GM12891 (cell line): ENCODE measurements at regions not wholly inside any gene's neighbourhood (a gene's known extent, or its start where the extent isn't known, plus 50 kb on each side); places are given as distances from the start of the nearest gene placed in this dataset.

Experiments
- DNase-seq: peaks from one replicate; pipeline ENCODE4 v3.0.0; 2011; ENCODE audit warnings: low spot score; ENCODE audit not compliant: insufficient read length
- FAIRE-seq: peaks from 2 replicates; lab custom pipeline; 2011; peaks lifted over from hg19 to GRCh38; lab: Jason Lieb, UNC
- PAX5 ChIP-seq: IDR thresholded peaks from 2 replicates; pipeline ENCODE4 v1.6.1; 2011; ENCODE audit warnings: low read length, moderate library complexity, mild to moderate bottlenecking; ENCODE audit not compliant: insufficient read depth, severe bottlenecking
- POLR2A ChIP-seq: IDR thresholded peaks from 2 replicates; pipeline ENCODE4 v1.6.1; 2011; ENCODE audit warnings: low read depth, low read length, control low read depth
- POLR2AphosphoS5 ChIP-seq: IDR thresholded peaks from 2 replicates; pipeline ENCODE4 v1.6.1; 2011; ENCODE audit warnings: low read depth, low read length, control low read depth
- POU2F2 ChIP-seq: IDR thresholded peaks from 2 replicates; pipeline ENCODE4 v1.6.1; 2011; ENCODE audit warnings: low read depth, mild to moderate bottlenecking, control low read depth, low read length, moderate library complexity
- SPI1 ChIP-seq: IDR thresholded peaks from 2 replicates; pipeline ENCODE4 v1.6.1; 2011; ENCODE audit warnings: low read depth, low read length, control low read depth
- TAF1 ChIP-seq: IDR thresholded peaks from 2 replicates; pipeline ENCODE4 v1.6.1; 2011; ENCODE audit warnings: low read depth, low read length, control low read depth

DNA sequence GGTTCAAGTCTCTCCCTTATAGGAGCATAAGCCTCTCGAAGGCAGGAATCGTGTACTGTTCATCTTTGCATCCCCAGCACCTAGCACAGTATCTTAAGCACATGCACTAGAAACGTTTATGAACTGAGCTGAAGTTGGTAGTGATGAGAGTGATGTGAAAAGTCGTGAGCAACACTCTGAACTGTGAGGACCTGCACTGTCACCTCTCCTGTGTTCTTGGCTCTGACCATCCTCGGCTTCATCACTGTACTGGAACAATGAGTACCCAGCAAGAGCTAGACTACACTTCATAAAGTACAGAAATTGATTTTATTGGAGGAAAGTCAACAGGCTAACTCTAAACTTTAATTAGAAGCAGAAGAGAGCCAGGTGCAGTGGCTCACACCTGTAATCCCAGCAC, 473.6 kb downstream of the BCAT1 start:
- no peak for TF ChIP-seq SPI1
- no peak for TF ChIP-seq TAF1
- no peak for TF ChIP-seq POU2F2
- TF ChIP-seq POLR2AphosphoS5 = no peak
- no peak for TF ChIP-seq PAX5
- no peak for TF ChIP-seq POLR2A
- no peak for FAIRE-seq
- no peak for DNase-seq

DNA sequence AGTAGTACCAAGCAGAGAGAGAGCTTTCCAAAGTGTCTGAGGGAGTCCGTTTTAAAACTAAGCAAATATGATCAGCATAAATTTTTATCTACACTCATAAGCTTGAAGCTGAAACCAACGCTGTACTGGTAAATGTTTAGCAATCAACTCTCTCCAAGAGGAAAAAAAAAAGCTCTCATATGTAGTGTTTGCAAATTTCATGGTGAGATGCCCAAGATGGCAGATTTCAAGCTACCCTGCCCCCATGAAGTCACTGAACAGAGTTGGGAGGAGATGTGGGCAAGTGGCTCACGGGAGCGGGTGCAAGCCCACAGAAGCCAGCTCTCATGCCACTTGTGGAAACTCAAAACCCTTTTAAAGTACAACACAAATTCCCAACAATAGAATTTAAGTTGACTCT, 475.8 kb downstream of the BCAT1 start:
- FAIRE-seq = no peak
- DNase-seq = no peak

DNA sequence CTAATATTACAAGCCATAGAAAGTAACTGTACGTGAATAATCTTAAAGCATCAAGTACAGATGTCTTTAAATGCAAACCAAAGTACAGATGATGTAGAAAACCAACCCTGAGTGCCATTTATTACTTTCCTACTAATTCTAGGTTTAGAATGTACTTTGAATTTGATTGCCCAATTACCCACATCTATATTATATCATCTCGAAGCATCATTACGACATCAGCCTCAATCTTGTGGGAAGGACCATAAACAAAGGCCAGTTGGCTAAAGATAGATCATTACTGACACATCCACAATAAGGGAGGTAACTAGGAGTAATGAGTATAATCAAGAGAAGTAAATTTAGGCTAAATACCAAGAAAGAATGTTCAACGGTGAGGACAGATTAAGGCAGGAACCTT, 478.9 kb downstream of the BCAT1 start:
- TF ChIP-seq POU2F2 (no peak), SPI1 (no peak), POLR2A (no peak), POLR2AphosphoS5 (no peak), TAF1 (no peak), PAX5 (no peak)
- FAIRE-seq = no peak
- no peak for DNase-seq

More for the DNA sequence above, 475.8 kb downstream of the BCAT1 start:
- TF ChIP-seq POLR2A = no peak
- TF ChIP-seq PAX5 = no peak
- TF ChIP-seq SPI1 = no peak
- TF ChIP-seq POLR2AphosphoS5 = no peak
- no peak for TF ChIP-seq POU2F2
- no peak for TF ChIP-seq TAF1

DNA sequence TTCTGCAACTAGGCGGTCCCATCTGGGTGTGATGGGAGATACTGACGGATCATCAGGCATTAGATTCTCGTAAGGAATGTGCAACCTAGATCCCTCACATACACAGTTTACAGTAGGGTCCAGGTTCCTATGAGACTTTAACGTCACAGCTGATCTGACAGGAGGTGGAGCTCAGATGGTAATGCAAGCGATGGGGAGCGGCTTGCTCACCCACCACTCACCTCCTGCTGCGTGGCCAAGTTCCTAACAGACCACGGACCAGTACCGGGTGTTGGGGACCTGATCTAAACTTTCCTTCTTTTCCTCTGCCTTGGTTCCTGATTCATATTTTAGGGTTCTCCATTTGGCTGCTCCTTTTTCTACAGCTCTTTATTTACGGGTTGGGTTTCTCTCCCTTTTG, 479.8 kb downstream of the BCAT1 start:
- DNase-seq (no peak), FAIRE-seq (no peak)
- TF ChIP-seq TAF1 (no peak), POLR2A (no peak), POU2F2 (no peak), SPI1 (no peak), POLR2AphosphoS5 (no peak), PAX5 (no peak)

DNA sequence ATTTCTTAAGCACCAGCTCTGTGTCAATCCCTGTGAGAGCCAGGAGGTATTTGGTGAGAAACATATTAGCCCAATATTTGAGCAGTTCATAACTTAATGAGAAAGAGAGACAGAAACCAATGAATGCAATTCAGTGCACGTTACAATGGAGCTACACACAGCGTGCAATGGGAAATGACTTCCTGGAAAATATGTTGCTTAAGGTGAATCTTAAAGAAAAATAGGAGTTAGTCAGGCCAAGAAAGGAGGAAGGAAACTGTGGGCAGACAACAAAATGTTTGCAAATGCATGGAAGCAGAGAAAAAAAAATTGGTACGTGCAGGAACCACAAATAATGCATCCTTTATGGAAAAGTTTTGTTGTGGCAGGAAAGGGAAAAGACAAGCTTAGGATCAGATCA, 481.7 kb downstream of the BCAT1 start:
- TF ChIP-seq POLR2A (no peak), PAX5 (no peak), TAF1 (no peak), POU2F2 (no peak), POLR2AphosphoS5 (no peak), SPI1 (no peak)
- DNase-seq (no peak), FAIRE-seq (no peak)

DNA sequence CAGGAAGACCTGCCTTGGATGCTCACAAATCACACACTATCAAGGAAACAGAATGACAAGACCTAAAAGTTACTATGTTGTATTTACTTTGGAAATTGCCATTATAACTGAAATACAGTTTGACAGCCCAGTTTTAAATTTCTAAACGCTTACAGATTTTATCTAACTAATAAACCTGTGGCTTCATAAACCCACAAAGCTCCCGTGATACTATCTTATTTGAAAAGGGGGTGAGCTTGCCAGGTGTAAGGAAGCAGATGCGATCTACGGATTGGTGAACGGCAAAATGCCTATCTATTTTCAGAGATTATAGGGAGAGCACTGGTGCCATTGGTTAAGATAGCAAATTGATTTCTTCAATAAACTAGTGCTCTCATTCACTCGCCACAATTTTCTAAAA, 485.5 kb downstream of the BCAT1 start:
- TF ChIP-seq POLR2A (no peak), SPI1 (no peak), PAX5 (no peak), POU2F2 (no peak), TAF1 (no peak), POLR2AphosphoS5 (no peak)
- FAIRE-seq (no peak), DNase-seq (no peak)

DNA sequence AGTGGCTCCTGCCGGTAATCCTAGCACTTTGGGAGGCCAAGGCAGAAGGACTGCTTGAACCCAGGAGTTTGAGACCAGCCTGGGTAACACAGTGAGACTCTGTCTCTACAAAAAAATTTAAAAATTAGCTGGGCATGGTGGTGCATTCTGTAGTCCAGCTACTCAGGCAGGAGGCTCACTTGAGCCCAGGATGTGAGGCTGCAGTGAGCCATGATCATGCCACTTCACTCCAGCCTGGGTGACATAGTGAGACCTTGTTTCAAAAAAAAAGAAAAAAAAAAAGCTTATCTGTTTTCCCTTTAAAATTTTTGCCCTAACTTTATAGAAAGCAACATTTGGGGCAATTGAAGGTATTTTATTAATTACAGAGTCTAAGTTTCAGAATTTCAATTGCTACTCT, 486.0 kb downstream of the BCAT1 start:
- FAIRE-seq (no peak), DNase-seq (no peak)
- TF ChIP-seq TAF1 (no peak), PAX5 (no peak), POU2F2 (no peak), POLR2A (no peak), SPI1 (no peak), POLR2AphosphoS5 (no peak)

DNA sequence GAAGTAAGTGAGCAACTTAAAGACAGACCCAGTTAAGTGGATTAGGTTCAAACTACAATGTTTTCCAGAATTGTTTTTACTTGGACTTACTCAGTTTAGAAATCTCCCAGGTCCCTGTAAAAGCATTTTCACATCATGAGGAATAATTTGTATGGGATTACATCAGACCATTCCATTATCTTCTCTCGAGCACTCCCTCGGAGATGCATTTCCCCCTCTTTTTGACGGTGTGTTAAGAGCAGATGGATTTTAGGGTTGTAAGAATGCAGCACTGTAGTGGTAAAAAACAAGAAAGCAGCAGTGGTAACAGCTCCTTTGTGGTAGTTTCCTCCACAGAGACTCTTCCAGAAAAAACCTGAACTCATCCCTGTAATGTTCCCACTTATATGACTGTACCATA, 488.4 kb downstream of the BCAT1 start:
- TF ChIP-seq TAF1 (no peak), PAX5 (no peak), POLR2AphosphoS5 (no peak), POLR2A (no peak), SPI1 (no peak), POU2F2 (no peak)
- DNase-seq (no peak), FAIRE-seq (no peak)

DNA sequence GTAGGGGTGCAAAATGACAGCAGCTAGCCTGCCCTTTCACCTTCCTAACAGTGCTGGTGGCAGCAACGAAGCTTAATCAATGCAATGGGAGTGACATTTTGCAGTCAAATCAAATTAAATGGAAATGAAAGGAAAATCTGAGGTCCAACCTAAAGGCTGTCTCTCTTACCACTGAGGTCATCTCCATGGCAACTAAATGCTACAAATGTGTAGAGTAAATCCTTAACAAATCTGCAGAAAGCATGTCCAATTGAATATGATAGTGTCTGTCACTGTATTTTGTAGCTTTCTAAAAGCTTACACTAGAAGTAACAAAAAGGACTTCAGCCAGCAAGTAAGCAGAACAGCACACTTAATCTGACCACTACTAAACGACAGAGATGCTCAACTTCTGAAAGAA, 488.8 kb downstream of the BCAT1 start:
- no peak for DNase-seq
- no peak for FAIRE-seq
- TF ChIP-seq POLR2AphosphoS5 (no peak), PAX5 (no peak), POLR2A (no peak), SPI1 (no peak), POU2F2 (no peak), TAF1 (no peak)

DNA sequence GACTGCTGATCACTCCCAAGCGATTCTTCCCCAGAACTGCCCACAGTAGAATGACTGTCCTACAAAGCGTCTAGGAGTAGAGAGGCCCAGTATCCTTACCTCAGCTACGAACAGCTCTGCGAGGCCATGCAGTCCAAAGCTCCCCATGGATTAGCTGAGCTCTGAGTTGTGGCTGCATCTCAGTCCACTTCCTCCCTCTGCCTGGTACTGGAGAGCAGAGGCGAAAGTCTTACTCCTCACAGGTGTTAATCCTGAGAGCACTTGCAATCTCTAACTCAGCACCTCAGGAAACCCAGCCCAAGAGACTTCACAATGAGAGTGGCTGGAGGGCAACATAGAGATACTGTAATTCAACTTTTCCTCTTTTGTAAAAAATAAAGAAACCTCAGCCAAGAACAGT, 493.1 kb downstream of the BCAT1 start:
- DNase-seq = no peak
- FAIRE-seq = no peak
- TF ChIP-seq POLR2A (no peak), POU2F2 (no peak), TAF1 (no peak), SPI1 (no peak), POLR2AphosphoS5 (no peak), PAX5 (no peak)

DNA sequence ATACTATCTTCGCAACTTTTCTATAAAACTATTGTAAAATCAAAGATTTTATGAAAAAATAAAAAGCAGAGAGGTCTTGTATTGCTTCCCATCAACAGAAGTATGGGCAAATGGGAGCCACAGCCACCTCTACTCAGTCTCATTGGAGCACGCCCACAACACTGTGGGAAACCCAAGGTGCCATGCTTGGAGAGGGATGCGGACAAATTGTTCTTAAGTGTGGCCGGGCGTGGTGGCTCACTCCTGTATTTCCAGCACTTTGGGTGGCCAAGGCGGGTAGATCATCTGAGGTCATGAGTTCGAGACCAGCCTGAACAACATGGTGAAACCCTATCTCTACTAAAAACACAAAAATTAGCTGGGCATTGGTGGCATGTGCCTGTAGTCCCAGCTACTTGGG, 498.2 kb upstream of the SOX5 start:
- FAIRE-seq = no peak
- DNase-seq = no peak
- TF ChIP-seq POU2F2 = no peak
- TF ChIP-seq PAX5 = no peak
